SK-N-SH treated with all-trans-retinoic acid at 6 μM for 48 hours (cell line): ENCODE measurements at regions not wholly inside any gene's neighbourhood (a gene's known extent, or its start where the extent isn't known, plus 50 kb on each side); places are given as distances from the start of the nearest gene placed in this dataset.

Experiments
- ATAC-seq: fragments of 200-7000 bp; cut with Tn5 transposase; 3 replicates; pipeline ENCODE4 v1.9.1; 2020; ENCODE audit warnings: mild to moderate bottlenecking, moderate library complexity
- ARNTL ChIP-seq: fragments of 450-650 bp; formaldehyde crosslinking; IDR thresholded peaks from 2 replicates; pipeline ENCODE4 v1.5.0; 2020; ENCODE audit warnings: low read depth, mild to moderate bottlenecking, moderate library complexity, borderline replicate concordance
- CREB5 ChIP-seq: fragments of 250-450 bp; sonication (Bioruptor Pico); IDR thresholded peaks from 2 replicates; pipeline ENCODE4 v1.5.1; 2020; ENCODE audit warnings: low read depth, mild to moderate bottlenecking, moderate library complexity
- CSRNP3 ChIP-seq: fragments of 250-450 bp; sonication (Bioruptor Pico); IDR thresholded peaks from 2 replicates; pipeline ENCODE4 v1.5.1; 2021; ENCODE audit warnings: mild to moderate bottlenecking, moderate library complexity
- GLIS3 ChIP-seq: fragments of 250-450 bp; sonication (Bioruptor Pico); IDR thresholded peaks from 2 replicates; pipeline ENCODE4 v1.5.0; 2020; ENCODE audit warnings: mild to moderate bottlenecking, moderate library complexity
- OSR1 ChIP-seq: fragments of 250-450 bp; sonication (Bioruptor Pico); IDR thresholded peaks from 2 replicates; pipeline ENCODE4 v1.8.0; 2022; ENCODE audit warnings: moderate library complexity, mild to moderate bottlenecking, inconsistent platforms
- RARB ChIP-seq: fragments of 250-450 bp; sonication (Bioruptor Pico); IDR thresholded peaks from 2 replicates; pipeline ENCODE4 v1.8.0; 2021; ENCODE audit warnings: mild to moderate bottlenecking, moderate library complexity
- SNAI2 ChIP-seq: fragments of 250-450 bp; sonication (Bioruptor Pico); IDR thresholded peaks from 2 replicates; pipeline ENCODE4 v1.5.0; 2020; ENCODE audit warnings: mild to moderate bottlenecking, moderate library complexity
- ZC3H10 ChIP-seq: fragments of 250-450 bp; sonication (Bioruptor Pico); IDR thresholded peaks from 2 replicates; pipeline ENCODE4 v1.5.1; 2021; ENCODE audit warnings: mild to moderate bottlenecking, moderate library complexity
- ZFP3 ChIP-seq: fragments of 250-450 bp; sonication (Bioruptor Pico); IDR thresholded peaks from 2 replicates; pipeline ENCODE4 v1.5.0; 2020; ENCODE audit warnings: mild to moderate bottlenecking, moderate library complexity
- ZFP30 ChIP-seq: fragments of 450-650 bp; formaldehyde crosslinking; IDR thresholded peaks from 2 replicates; pipeline ENCODE4 v1.5.0; 2022; ENCODE audit warnings: mild to moderate bottlenecking, moderate library complexity
- ZNF565 ChIP-seq: fragments of 450-650 bp; formaldehyde crosslinking; conservative IDR thresholded peaks from 2 replicates; pipeline ENCODE4 v1.5.0; 2020; ENCODE audit warnings: low read depth, mild to moderate bottlenecking, moderate library complexity
- ZNF70 ChIP-seq: fragments of 450-650 bp; formaldehyde crosslinking; IDR thresholded peaks from 2 replicates; pipeline ENCODE4 v1.5.0; 2020; ENCODE audit warnings: mild to moderate bottlenecking, moderate library complexity
- ZNF8 ChIP-seq: fragments of 450-650 bp; formaldehyde crosslinking; IDR thresholded peaks from 2 replicates; pipeline ENCODE4 v1.5.0; 2020; ENCODE audit warnings: mild to moderate bottlenecking, moderate library complexity
- TF ChIP-seq, protein P1 (sequence below): fragments of 250-450 bp; sonication (Bioruptor Pico); IDR thresholded peaks from 2 replicates; pipeline ENCODE4 v1.8.0; 2021; ENCODE audit warnings: low read depth, mild to moderate bottlenecking, moderate library complexity, borderline replicate concordance
- TF ChIP-seq, protein P2 (sequence below): fragments of 250-450 bp; sonication (Bioruptor Pico); IDR thresholded peaks from 2 replicates; pipeline ENCODE4 v1.8.0; 2020; ENCODE audit warnings: mild to moderate bottlenecking, moderate library complexity, borderline replicate concordance

- no peak for TF ChIP-seq ZFP3 (CRISPR knock-in tag)
- TF ChIP-seq, protein P1, sequence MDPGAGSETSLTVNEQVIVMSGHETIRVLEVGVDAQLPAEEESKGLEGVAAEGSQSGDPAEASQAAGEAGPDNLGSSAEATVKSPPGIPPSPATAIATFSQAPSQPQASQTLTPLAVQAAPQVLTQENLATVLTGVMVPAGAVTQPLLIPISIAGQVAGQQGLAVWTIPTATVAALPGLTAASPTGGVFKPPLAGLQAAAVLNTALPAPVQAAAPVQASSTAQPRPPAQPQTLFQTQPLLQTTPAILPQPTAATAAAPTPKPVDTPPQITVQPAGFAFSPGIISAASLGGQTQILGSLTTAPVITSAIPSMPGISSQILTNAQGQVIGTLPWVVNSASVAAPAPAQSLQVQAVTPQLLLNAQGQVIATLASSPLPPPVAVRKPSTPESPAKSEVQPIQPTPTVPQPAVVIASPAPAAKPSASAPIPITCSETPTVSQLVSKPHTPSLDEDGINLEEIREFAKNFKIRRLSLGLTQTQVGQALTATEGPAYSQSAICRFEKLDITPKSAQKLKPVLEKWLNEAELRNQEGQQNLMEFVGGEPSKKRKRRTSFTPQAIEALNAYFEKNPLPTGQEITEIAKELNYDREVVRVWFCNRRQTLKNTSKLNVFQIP: no peak
- TF ChIP-seq, all 23 proteins: peak for 0
Measured at GRCh38 chr1:5142389-5142788, 488.0 kb downstream of the AJAP1 start (continued).

DNA sequence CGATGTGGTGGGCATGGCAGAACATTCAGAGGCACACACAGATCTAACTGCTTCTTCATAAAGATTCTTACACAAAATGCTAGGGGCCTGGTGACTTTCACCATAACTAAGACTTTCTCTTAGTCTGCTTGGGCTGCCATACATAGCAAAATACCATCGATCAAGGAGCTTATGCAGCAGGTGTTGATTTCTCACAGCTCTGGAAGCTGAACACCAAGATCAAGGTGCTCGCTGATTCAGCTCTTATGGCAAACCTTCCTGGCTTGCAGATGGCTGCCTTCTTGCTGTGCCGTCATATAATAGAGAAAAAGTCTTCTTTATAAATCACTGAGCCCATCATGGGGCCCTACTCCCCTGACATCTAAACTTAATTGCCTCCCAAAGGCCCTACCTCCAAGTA lies 487.3 kb downstream of the AJAP1 start:
- ATAC-seq: no peak
- TF ChIP-seq ARNTL (CRISPR knock-in tag) (no peak), ZC3H10 (CRISPR knock-in tag) (no peak), CREB5 (no peak), GLIS3 (no peak), ZNF8 (CRISPR knock-in tag) (no peak)
- TF ChIP-seq, protein P1: no peak

- no peak for ATAC-seq
- TF ChIP-seq SNAI2 (CRISPR knock-in tag) (no peak), CSRNP3 (CRISPR knock-in tag) (no peak), ZNF70 (no peak), ARNTL (CRISPR knock-in tag) (no peak), RARB (CRISPR knock-in tag) (no peak), OSR1 (CRISPR knock-in tag) (no peak), GLIS3 (no peak), ZNF565 (CRISPR knock-in tag) (no peak), CREB5 (no peak)
Measured at GRCh38 chr1:5140962-5141361, 486.6 kb downstream of the AJAP1 start.

- ATAC-seq: no peak
- TF ChIP-seq ZC3H10 (CRISPR knock-in tag) (no peak), ZFP30 (CRISPR knock-in tag) (no peak), OSR1 (CRISPR knock-in tag) (no peak), SNAI2 (CRISPR knock-in tag) (no peak), GLIS3 (no peak), CSRNP3 (CRISPR knock-in tag) (no peak)
- TF ChIP-seq, protein P2, sequence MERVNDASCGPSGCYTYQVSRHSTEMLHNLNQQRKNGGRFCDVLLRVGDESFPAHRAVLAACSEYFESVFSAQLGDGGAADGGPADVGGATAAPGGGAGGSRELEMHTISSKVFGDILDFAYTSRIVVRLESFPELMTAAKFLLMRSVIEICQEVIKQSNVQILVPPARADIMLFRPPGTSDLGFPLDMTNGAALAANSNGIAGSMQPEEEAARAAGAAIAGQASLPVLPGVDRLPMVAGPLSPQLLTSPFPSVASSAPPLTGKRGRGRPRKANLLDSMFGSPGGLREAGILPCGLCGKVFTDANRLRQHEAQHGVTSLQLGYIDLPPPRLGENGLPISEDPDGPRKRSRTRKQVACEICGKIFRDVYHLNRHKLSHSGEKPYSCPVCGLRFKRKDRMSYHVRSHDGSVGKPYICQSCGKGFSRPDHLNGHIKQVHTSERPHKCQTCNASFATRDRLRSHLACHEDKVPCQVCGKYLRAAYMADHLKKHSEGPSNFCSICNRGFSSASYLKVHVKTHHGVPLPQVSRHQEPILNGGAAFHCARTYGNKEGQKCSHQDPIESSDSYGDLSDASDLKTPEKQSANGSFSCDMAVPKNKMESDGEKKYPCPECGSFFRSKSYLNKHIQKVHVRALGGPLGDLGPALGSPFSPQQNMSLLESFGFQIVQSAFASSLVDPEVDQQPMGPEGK: no peak
- TF ChIP-seq, all 23 proteins: peak for 0
Measured at GRCh38 chr1:5140136-5140535, 485.7 kb downstream of the AJAP1 start.
